SK-N-SH (cell line): ENCODE measurements at regions not wholly inside any gene's neighbourhood (a gene's known extent, or its start where the extent isn't known, plus 50 kb on each side); places are given as distances from the start of the nearest gene placed in this dataset.
A peak's percentile ranks its signal among the peaks of the same experiment; 100 is the strongest.

ENCODE experiments used
- CTCF ChIA-PET: fragments of 300-600, 350-600 bp; formaldehyde crosslinking; extraction: SDS; loops from one replicate; lab custom pipeline; 2021; lab: Yijun Ruan, JAX
- POLR2A ChIA-PET: fragments of 350-600 bp; sonication (Branson Sonifier 250); formaldehyde crosslinking; extraction: SDS; loops from one replicate; lab custom pipeline; 2020; ENCODE audit warnings: antibody characterized with exemption, inconsistent platforms; lab: Yijun Ruan, JAX
- DNase-seq: peaks from one replicate; pipeline ENCODE4 v3.0.0; 2012
- H2AFZ ChIP-seq: fragments of 200-600 bp; sonication (generic); 2 replicates; pipeline ENCODE4 v1.8.1; 2016; ENCODE audit warnings: antibody characterized with exemption, mild to moderate bottlenecking, low read depth
- H3F3A ChIP-seq: fragments of 200-600 bp; sonication (generic); replicated peaks from 2 replicates; pipeline ENCODE3; 2016; ENCODE audit warnings: antibody characterized with exemption, mild to moderate bottlenecking; ENCODE audit not compliant: insufficient read depth
- H3K27ac ChIP-seq, 2 experiments: fragments of 200-500 bp in 1 of 2; fragments of 200-600 bp in 1 of 2; sonication (Bioruptor generic) in 1 of 2; sonication (generic), shearing (Covaris generic) in 1 of 2; 2 replicates each; pipeline versions ENCODE4 v1.5.1 to v1.6.1; 2014 to 2016; ENCODE audit warnings: low read depth in 2 of 2, inconsistent platforms in 1 of 2, low read length in 1 of 2, mild to moderate bottlenecking in 1 of 2, mixed read lengths in 1 of 2
- H3K27me3 ChIP-seq: fragments of 200-600 bp; sonication (generic), shearing (Covaris generic); 2 replicates; pipeline ENCODE4 v1.6.1; 2016; ENCODE audit warnings: mixed run types; ENCODE audit not compliant: insufficient read depth
- H3K36me3 ChIP-seq, 2 experiments: fragments of 200-500 bp in 1 of 2; fragments of 200-600 bp in 1 of 2; sonication (Bioruptor generic) in 1 of 2; sonication (generic) in 1 of 2; replicated peaks in 1 of 2; 2 replicates each; pipeline versions ENCODE3 to v1.5.1; 2014 to 2016; ENCODE audit warnings: low read length in 1 of 2, mild to moderate bottlenecking in 1 of 2; ENCODE audit not compliant: insufficient read depth in 2 of 2, control insufficient read depth in 1 of 2
- H3K4me1 ChIP-seq, 2 experiments: fragments of 200-500 bp in 1 of 2; fragments of 200-600 bp in 1 of 2; sonication (Bioruptor generic) in 1 of 2; sonication (generic), shearing (Covaris generic) in 1 of 2; 2 replicates each; pipeline versions ENCODE4 v1.5.1 to v1.6.1; 2014 to 2016; ENCODE audit warnings: low read depth in 1 of 2, low read length in 1 of 2, mixed run types in 1 of 2; ENCODE audit not compliant: insufficient read depth in 2 of 2, control insufficient read depth in 1 of 2
- H3K4me2 ChIP-seq: fragments of 200-600 bp; sonication (generic), shearing (Covaris generic); 2 replicates; pipeline ENCODE4 v1.6.1; 2017; ENCODE audit warnings: mixed run types
- H3K4me3 ChIP-seq, 2 experiments: fragments of 200-500 bp in 1 of 2; fragments of 200-600 bp in 1 of 2; sonication (Bioruptor generic) in 1 of 2; sonication (generic), shearing (Covaris generic) in 1 of 2; 2 replicates each; pipeline versions ENCODE4 v1.5.1 to v1.8.1; 2014 to 2016; ENCODE audit warnings: low read depth in 2 of 2, inconsistent platforms in 1 of 2, low read length in 1 of 2, mild to moderate bottlenecking in 1 of 2, mixed read lengths in 1 of 2, moderate library complexity in 1 of 2
- H3K79me2 ChIP-seq: fragments of 200-600 bp; sonication (generic); 2 replicates; pipeline ENCODE4 v1.8.1; 2017; ENCODE audit warnings: mild to moderate bottlenecking; ENCODE audit not compliant: insufficient read depth
- H3K9ac ChIP-seq: fragments of 200-600 bp; sonication (generic); 2 replicates; pipeline ENCODE4 v1.6.1; 2017; ENCODE audit warnings: mixed run types
- H3K9me2 ChIP-seq: fragments of 200-600 bp; sonication (generic); 2 replicates; pipeline ENCODE4 v1.6.1; 2017; ENCODE audit warnings: mixed run types
- H3K9me3 ChIP-seq: fragments of 200-600 bp; sonication (generic); 2 replicates; pipeline ENCODE4 v1.6.1; 2017; ENCODE audit warnings: mixed run types, mild to moderate bottlenecking, moderate library complexity
- H4K20me1 ChIP-seq: fragments of 200-600 bp; sonication (generic); 2 replicates; pipeline ENCODE4 v1.6.1; 2017; ENCODE audit warnings: mild to moderate bottlenecking, mixed run types; ENCODE audit not compliant: insufficient read depth
- CHD2 ChIP-seq: fragments of 150-350 bp; IDR thresholded peaks from 2 replicates; pipeline ENCODE4 v1.6.1; 2018; ENCODE audit warnings: low read length; ENCODE audit not compliant: partially characterized antibody
- FOSL2 ChIP-seq: IDR thresholded peaks from 2 replicates; pipeline ENCODE4 v1.4.0; 2012; ENCODE audit warnings: low read depth, mild to moderate bottlenecking, moderate library complexity, borderline replicate concordance
- IRF3 ChIP-seq: fragments of 150-350 bp; IDR thresholded peaks from 2 replicates; pipeline ENCODE4 v1.6.1; 2016; ENCODE audit warnings: mild to moderate bottlenecking, low read depth, low read length
- NFIC ChIP-seq: IDR thresholded peaks from 2 replicates; pipeline ENCODE4 v1.4.0; 2012; ENCODE audit warnings: borderline replicate concordance
- REST ChIP-seq: IDR thresholded peaks from 2 replicates; pipeline ENCODE4 v1.6.1; 2012; ENCODE audit warnings: mild to moderate bottlenecking, low read depth, low read length, moderate library complexity
- RFX5 ChIP-seq: IDR thresholded peaks from 2 replicates; pipeline ENCODE4 v1.6.1; 2012; ENCODE audit warnings: mild to moderate bottlenecking, improper control_type of control experiment, low read length
- SMC3 ChIP-seq: IDR thresholded peaks from 2 replicates; pipeline ENCODE4 v1.6.1; 2012; ENCODE audit warnings: low read depth, low read length, improper control_type of control experiment
- WGBS: methylation state at CpG from one replicate; pipeline ENCODE4 v1.1.6; 2017; ENCODE audit warnings: low lambda C conversion rate; 5-methylcytosine and 5-hydroxymethylcytosine counted together
- TF ChIP-seq, protein P1 (sequence below): fragments of 150-350 bp; IDR thresholded peaks from 2 replicates; pipeline ENCODE4 v1.6.1; 2017; ENCODE audit warnings: antibody characterized with exemption, low read length, low read depth, borderline replicate concordance

- Histone ChIP-seq H3F3A (no peaks in the 10 kb centered on the region), H3K9me3 (no peaks in the 10 kb centered on the region), H3K27me3 (no peaks in the 10 kb centered on the region), H3K4me1 (peaks cover 0 to 3% of the 10 kb centered on the region in 2 experiments; a peak in 1 of 4 replicates), H3K4me2 (no peak overlapping the region), H3K79me2 (no peaks in the 10 kb centered on the region), H3K27ac (no peak overlapping the region; a peak in 1 of 4 replicates), H2AFZ (no peak overlapping the region), H3K9ac (no peak overlapping the region), H3K36me3 (no peaks in the 10 kb centered on the region), H4K20me1 (no peaks in the 10 kb centered on the region), H3K4me3 (no peak overlapping the region), H3K9me2 (no peaks in the 10 kb centered on the region)
- POLR2A ChIA-PET, result no interaction called here
- 6% methylated on average over 2 of the region's 2 CpGs for WGBS
- no peak for DNase-seq
- CTCF ChIA-PET, result no interaction called here
- no peak for TF ChIP-seq FOSL2
- TF ChIP-seq, protein P1, sequence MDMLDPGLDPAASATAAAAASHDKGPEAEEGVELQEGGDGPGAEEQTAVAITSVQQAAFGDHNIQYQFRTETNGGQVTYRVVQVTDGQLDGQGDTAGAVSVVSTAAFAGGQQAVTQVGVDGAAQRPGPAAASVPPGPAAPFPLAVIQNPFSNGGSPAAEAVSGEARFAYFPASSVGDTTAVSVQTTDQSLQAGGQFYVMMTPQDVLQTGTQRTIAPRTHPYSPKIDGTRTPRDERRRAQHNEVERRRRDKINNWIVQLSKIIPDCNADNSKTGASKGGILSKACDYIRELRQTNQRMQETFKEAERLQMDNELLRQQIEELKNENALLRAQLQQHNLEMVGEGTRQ, result no peak
- no peak for TF ChIP-seq SMC3
- no peak for TF ChIP-seq CHD2
- no peak for TF ChIP-seq NFIC
- TF ChIP-seq RFX5, result no peak
- TF ChIP-seq REST, result no peak
These were observed 131.5 kb upstream of the SV2C start for GRCh38 chr5:75951716-75952115.

DNA sequence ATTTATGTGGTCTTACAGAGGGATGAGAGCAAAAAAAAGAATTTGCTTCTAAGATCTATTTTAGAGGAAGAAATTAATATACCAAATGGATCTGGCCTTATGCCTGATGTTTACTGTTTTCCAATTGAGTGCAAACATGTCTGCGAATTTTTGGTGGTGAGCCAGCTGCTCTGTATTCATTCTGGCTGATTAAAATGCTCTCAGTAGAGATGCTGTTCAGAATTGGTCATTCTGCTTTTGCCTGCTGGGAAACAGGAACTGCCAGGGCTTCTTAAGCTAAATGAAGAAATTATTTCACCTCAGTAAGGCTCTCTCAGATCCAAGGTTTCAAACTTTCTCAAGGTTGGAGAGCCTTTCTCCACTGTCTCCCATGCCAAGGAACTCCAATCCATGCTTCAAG is 132.0 kb upstream of the SV2C start:
- CTCF ChIA-PET, result no interaction called here

More for the DNA sequence above, 132.0 kb upstream of the SV2C start:
- Histone ChIP-seq H2AFZ (no peak overlapping the region), H3K36me3 (no peaks in the 10 kb centered on the region)
- POLR2A ChIA-PET, result no interaction called here
- TF ChIP-seq SMC3 (no peak), IRF3 (no peak)
- TF ChIP-seq, all 33 proteins: peak for 0
- DNase-seq, result no peak
- Histone ChIP-seq H3K9ac (no peak overlapping the region), H3K27me3 (no peaks in the 10 kb centered on the region), H3K27ac (peak overlapping the region in 1 of 2 experiments; percentile 34; a peak in 1 of 4 replicates), H3K4me1 (peaks cover 0 to 3% of the 10 kb centered on the region in 2 experiments; a peak in 1 of 4 replicates), H4K20me1 (no peaks in the 10 kb centered on the region), H3K9me2 (no peaks in the 10 kb centered on the region), H3K4me3 (no peak overlapping the region), H3K79me2 (no peaks in the 10 kb centered on the region), H3K4me2 (no peak overlapping the region), H3K9me3 (no peaks in the 10 kb centered on the region), H3F3A (no peaks in the 10 kb centered on the region)
- 0% methylated on average over 1 of the region's 1 CpG for WGBS
